IPS-15b (cell line): ENCODE measurements at regions not wholly inside any gene's neighbourhood (a gene's known extent, or its start where the extent isn't known, plus 50 kb on each side); places are given as distances from the start of the nearest gene placed in this dataset.

Experiments
- H3K27me3 ChIP-seq: one replicate; pipeline ENCODE4 v1.6.1; 2013; ENCODE audit warnings: low read length; ENCODE audit not compliant: control insufficient read depth, insufficient read depth
- H3K36me3 ChIP-seq: one replicate; pipeline ENCODE4 v1.6.1; 2013; ENCODE audit warnings: low read length; ENCODE audit not compliant: control insufficient read depth, insufficient read depth
- H3K4me1 ChIP-seq: one replicate; pipeline ENCODE4 v1.6.1; 2013; ENCODE audit warnings: mild to moderate bottlenecking, low read length; ENCODE audit not compliant: control insufficient read depth, insufficient read depth
- H3K4me3 ChIP-seq: one replicate; pipeline ENCODE4 v1.5.1; 2013; ENCODE audit warnings: low read depth, low read length
- H3K9ac ChIP-seq: one replicate; pipeline ENCODE4 v1.6.1; 2013; ENCODE audit warnings: low read depth, mild to moderate bottlenecking, low read length
- H3K9me3 ChIP-seq: one replicate; pipeline ENCODE4 v1.6.1; 2013; ENCODE audit warnings: mild to moderate bottlenecking, low read length; ENCODE audit not compliant: control insufficient read depth, insufficient read depth

DNA sequence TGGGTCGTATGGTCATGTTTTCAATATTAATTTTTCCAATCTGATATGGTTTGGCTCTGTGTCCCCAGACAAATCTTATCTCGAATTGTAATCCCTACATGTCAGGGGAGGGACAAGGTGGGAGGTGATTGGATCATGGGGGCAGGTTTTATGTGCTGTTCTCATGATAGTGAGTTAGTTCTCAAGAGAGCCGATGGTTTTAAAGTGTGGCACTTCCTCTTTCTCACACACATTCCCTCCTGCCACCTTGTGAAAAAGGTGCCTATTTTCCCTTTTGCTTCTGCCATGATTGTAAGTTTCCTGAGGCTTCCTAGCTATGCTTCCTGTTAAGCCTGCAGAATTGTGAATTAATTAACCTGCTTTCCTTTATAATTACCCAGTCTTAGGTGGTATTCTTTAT is 309.1 kb upstream of the GRIN3A start:
- H3K4me3 ChIP-seq: no peak overlapping the region
- H3K36me3 ChIP-seq: no peaks in the 10 kb centered on the region
- no peaks in the 10 kb centered on the region for H3K27me3 ChIP-seq
- H3K9me3 ChIP-seq: no peaks in the 10 kb centered on the region
- H3K4me1 ChIP-seq: no peaks in the 10 kb centered on the region
- H3K9ac ChIP-seq: no peak overlapping the region

DNA sequence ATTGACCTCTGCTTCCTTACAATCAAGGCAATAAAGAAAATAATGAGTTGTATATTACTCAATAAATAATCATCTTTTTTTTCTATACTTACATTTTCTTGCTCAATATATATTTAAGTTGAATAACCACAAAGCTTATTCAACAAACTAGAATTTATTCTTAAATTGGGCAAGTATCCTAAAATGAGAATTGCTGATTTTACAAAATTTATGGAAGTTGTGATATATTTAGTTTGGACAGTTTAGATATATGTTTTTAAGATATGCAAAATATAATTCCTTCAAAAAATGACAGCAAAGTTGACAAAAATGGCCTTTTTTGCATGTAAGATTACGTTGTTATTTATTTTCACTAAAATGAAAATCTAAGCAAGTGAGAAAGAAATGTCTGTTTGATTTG is 305.7 kb upstream of the GRIN3A start:
- no peaks in the 10 kb centered on the region for H3K9me3 ChIP-seq
- H3K27me3 ChIP-seq: no peaks in the 10 kb centered on the region

DNA sequence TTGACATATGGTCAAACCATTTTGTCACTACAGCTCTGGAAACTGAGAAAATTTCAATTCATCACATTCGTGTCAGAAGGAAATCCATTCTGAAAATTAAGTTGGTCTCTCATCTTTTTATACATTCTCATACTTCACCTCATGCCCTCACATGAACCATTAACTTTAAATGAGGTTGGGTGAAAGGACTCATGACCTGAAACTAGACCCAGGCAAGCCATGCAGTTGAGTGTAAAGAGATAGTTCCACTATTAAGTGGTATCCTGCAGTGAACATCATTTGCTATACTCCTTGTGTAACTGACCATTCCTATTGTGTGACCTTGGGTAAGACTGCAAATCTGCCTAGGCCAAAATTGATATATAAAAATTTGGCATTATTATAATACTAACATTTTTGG is 299.6 kb upstream of the GRIN3A start:
- H3K4me3 ChIP-seq: no peak overlapping the region
- H3K36me3 ChIP-seq: no peaks in the 10 kb centered on the region
- no peaks in the 10 kb centered on the region for H3K4me1 ChIP-seq
- H3K27me3 ChIP-seq: no peaks in the 10 kb centered on the region
- H3K9me3 ChIP-seq: no peaks in the 10 kb centered on the region
- H3K9ac ChIP-seq: no peak overlapping the region

More for the DNA sequence above, 305.7 kb upstream of the GRIN3A start:
- no peaks in the 10 kb centered on the region for H3K36me3 ChIP-seq
- H3K4me3 ChIP-seq: no peak overlapping the region
- no peak overlapping the region for H3K9ac ChIP-seq
- H3K4me1 ChIP-seq: no peaks in the 10 kb centered on the region

DNA sequence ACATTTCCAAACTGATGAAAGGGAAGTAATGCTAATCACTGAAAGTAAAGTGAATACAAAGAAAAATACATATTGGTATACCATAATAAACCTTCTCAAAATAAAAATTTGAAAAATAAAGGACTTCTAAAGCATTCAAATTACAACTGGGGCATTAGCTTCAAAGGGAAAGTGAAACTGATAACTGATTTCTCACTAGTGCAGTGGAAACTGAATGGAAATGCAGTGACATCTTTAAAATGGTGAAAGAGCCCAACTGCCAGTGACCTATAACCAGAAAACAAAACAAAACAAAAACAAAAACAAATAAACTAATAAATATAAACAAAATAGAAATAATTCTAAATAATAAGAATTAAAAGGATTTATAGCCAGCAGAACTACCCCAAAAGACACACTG is 297.5 kb upstream of the GRIN3A start:
- Histone ChIP-seq H3K4me3 (no peak overlapping the region), H3K9ac (no peak overlapping the region), H3K9me3 (no peaks in the 10 kb centered on the region), H3K27me3 (no peaks in the 10 kb centered on the region), H3K4me1 (no peaks in the 10 kb centered on the region), H3K36me3 (no peaks in the 10 kb centered on the region)

DNA sequence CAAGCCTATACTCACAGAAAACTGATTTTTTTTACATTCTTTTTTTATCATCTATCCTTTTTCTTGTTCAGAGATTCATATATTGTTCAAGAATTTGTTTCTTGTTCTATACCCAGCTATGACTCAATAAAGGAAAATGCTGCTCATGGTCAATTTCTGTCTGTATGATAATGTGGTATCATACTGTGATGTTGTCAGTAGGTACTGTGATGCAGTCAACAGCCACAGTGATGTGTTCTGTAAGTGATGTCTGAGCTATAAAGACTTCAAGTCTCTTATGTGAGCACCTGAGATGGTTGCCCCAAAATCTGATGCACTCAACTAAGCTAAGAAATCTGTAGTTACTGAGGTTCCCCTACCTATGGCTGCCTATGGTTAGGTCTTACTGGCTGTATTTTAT is 294.2 kb upstream of the GRIN3A start:
- H3K9ac ChIP-seq: no peak overlapping the region
- no peaks in the 10 kb centered on the region for H3K9me3 ChIP-seq
- H3K27me3 ChIP-seq: no peaks in the 10 kb centered on the region
- no peak overlapping the region for H3K4me3 ChIP-seq
- H3K36me3 ChIP-seq: no peaks in the 10 kb centered on the region
- H3K4me1 ChIP-seq: no peaks in the 10 kb centered on the region

DNA sequence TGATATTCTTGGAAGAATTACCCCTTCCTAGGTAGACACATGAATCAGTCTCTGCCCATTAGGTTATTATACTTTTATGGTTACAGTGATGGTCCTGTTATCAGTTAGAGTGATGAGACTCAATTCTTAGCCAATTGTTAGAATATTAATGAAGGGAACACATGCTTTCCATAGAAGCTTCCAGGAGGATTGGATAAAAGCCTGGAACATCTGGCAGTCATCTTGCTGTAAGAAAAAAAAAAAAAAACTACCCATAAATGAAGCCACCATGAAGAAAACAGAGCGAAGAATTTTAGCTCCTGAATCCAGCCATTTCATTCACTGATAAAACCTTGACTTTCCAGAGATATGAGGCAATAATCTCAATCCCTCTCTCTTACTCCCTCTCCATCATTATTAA is 262.5 kb upstream of the GRIN3A start:
- H3K9me3 ChIP-seq: no peaks in the 10 kb centered on the region
- H3K36me3 ChIP-seq: no peaks in the 10 kb centered on the region
- H3K4me3 ChIP-seq: no peak overlapping the region
- H3K27me3 ChIP-seq: no peaks in the 10 kb centered on the region
- H3K4me1 ChIP-seq: no peaks in the 10 kb centered on the region
- no peak overlapping the region for H3K9ac ChIP-seq

DNA sequence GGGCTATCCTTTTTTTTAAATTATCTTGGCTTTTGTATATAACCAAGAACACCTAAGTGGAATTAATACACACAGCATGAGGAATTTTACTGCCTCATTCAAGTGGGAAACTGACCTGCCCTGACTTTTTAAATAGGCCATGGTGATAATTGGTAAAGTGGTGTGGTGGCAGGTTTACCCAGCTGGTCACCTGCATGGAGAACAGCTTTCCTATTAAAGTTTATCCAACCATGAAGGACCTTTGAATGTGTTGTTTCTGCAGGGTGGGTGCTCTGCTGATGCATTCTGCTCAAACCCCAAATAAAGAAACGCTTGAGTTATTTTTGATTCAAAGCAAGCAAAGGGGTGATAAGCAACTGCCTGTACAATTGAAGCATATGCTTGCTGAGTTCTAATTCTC is 261.0 kb upstream of the GRIN3A start:
- Histone ChIP-seq H3K9ac (no peak overlapping the region), H3K36me3 (no peaks in the 10 kb centered on the region), H3K4me3 (no peak overlapping the region), H3K27me3 (no peaks in the 10 kb centered on the region), H3K4me1 (no peaks in the 10 kb centered on the region), H3K9me3 (no peaks in the 10 kb centered on the region)

DNA sequence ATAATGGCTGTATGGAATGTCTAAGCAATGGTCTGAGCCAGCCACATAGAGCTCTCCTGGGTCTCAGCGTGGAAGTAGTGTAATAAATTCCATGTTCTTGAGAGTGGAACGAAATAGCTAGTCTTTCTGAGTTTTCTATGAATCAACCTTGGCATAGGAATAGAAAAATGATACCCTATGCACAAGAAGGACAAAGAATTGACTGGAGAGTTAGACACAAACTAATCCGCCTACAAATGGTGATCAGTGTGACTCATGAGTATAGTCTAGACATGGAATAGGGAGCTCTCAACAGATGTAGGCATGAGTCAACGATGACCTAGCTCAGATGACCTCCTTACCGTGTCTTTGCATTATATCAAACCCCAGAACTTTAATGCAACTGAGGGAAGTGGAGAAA is 256.8 kb upstream of the GRIN3A start:
- Histone ChIP-seq H3K27me3 (no peaks in the 10 kb centered on the region), H3K4me1 (no peaks in the 10 kb centered on the region), H3K9ac (no peak overlapping the region), H3K36me3 (no peaks in the 10 kb centered on the region), H3K9me3 (no peaks in the 10 kb centered on the region), H3K4me3 (no peak overlapping the region)

DNA sequence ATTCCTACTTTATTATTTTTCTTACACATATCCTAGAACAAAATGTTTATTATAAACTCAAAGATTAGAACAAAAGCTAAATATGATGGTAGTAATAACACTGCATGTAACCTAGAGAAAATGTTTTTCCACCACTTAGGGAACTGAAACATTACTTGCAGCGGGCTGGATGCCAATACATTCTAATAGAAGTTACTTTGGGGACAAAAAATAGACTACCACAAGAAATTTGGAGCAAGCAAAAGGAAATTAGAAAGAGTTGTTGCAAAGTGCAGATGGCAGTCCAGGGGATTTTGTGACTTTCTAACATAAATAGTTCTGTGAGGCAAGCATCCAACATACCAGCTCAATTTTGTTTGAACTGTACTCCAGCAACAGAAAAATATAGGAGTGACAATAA is 255.3 kb upstream of the GRIN3A start:
- H3K27me3 ChIP-seq: no peaks in the 10 kb centered on the region
- H3K4me1 ChIP-seq: no peaks in the 10 kb centered on the region
- no peaks in the 10 kb centered on the region for H3K9me3 ChIP-seq
- H3K9ac ChIP-seq: no peak overlapping the region
- H3K36me3 ChIP-seq: no peaks in the 10 kb centered on the region
- no peak overlapping the region for H3K4me3 ChIP-seq

DNA sequence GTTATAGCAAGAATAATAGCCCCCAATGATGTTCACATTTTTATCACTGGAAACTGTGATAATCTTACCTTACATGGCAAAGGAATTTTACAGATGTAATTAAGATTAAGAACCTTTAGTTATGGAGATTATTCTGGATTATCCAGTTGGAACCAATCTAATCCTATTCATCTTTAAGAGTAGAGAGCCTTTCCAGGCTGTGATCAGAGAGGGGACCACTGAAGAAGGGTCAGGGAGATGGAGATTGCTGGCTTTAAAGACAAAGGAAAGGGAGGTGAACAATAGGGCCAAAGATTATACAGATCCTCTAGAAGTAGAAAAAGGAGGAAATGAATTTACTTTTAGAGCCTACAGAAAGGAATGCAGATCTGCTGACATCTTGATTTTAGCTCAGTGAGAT is 253.5 kb upstream of the GRIN3A start:
- H3K4me1 ChIP-seq: no peaks in the 10 kb centered on the region
- no peak overlapping the region for H3K9ac ChIP-seq
- H3K4me3 ChIP-seq: no peak overlapping the region
- H3K9me3 ChIP-seq: no peaks in the 10 kb centered on the region
- no peaks in the 10 kb centered on the region for H3K36me3 ChIP-seq
- no peaks in the 10 kb centered on the region for H3K27me3 ChIP-seq

DNA sequence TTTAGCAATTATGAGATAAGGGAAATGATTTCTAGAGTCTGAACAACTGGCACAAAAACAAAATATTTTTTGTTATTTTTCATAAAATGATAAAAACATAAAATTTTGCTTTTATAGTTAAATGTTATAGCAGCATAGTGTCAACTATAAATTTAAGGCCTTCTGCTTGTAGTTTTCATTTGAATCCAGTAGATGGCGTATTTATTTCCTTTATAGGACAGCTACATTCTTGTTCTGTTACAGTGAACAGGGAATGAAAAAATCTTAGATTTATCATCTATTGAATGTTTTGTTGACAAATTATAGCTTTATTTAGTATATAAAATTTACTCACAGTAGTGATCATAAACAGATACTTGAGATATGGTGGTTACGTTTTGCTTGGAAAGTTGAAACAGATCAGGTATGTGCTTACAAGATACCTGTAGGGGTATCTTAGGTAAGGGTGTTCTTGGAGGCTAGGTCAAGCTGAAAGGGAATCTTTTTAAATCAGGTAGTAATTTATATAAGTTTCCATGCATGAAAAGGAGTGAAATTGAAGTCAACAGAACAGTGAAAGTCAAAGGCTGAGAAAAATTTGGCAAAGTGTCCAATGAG is 239.3 kb upstream of the GRIN3A start:
- H3K4me1 ChIP-seq: no peaks in the 10 kb centered on the region
- no peaks in the 10 kb centered on the region for H3K9me3 ChIP-seq
- no peaks in the 10 kb centered on the region for H3K27me3 ChIP-seq
- H3K9ac ChIP-seq: no peak overlapping the region
- H3K4me3 ChIP-seq: no peak overlapping the region
- H3K36me3 ChIP-seq: no peaks in the 10 kb centered on the region

DNA sequence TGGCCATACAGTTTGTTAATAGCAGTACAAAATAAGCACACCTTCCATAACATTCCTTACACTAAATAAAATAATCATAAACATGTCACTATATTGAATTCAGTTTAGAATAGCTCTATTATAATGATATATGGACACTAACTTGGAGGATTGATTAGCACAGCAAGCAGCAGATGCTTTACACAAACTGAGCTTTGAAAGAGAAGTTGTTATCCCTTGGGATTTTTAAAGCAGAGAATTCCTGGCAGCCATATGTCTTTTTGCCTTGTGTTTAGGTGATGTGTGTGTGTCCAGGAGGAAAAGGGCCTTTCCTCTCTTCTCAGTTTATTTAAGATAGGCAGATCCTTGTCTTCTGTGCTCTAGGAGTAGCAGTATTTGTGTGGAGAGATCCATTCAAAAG is 232.2 kb upstream of the GRIN3A start:
- Histone ChIP-seq H3K4me3 (no peak overlapping the region), H3K4me1 (no peaks in the 10 kb centered on the region), H3K27me3 (no peaks in the 10 kb centered on the region), H3K9me3 (no peaks in the 10 kb centered on the region), H3K9ac (no peak overlapping the region), H3K36me3 (no peaks in the 10 kb centered on the region)

DNA sequence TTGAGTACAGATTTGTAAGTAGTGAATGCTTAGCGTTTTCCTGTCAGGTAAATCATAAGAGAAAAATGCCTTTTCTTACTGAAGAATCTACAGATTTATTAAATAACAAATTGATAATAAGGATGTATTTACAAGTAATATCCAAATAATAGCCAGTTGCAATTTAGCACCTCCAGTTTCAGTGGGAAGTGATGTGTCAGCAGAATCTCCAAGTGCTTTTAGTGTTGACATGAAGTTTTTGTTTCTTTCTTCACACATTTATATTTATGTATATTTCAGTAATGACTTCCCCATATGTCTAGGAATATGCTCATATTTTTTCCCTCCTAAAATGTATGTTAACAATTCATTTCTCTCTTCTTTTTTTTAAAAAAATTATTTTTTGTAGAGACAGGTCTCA is 229.9 kb upstream of the GRIN3A start:
- H3K4me1 ChIP-seq: no peaks in the 10 kb centered on the region
- no peaks in the 10 kb centered on the region for H3K36me3 ChIP-seq
- H3K27me3 ChIP-seq: no peaks in the 10 kb centered on the region
- H3K9me3 ChIP-seq: no peaks in the 10 kb centered on the region
- H3K9ac ChIP-seq: no peak overlapping the region
- H3K4me3 ChIP-seq: no peak overlapping the region
